KBM-7 (cell line): ENCODE measurements at regions not wholly inside any gene's neighbourhood (a gene's known extent, or its start where the extent isn't known, plus 50 kb on each side); places are given as distances from the start of the nearest gene placed in this dataset.

Experiments used
- DNase-seq: peaks from one replicate; pipeline ENCODE4 v3.0.0-alpha.2; 2015
- in situ Hi-C: fragments of 300-500 bp; cut with MboI; formaldehyde crosslinking; loops from 2 replicates; pipeline ENCODE4 v1.14.3; 2020; ENCODE audit warnings: low sequenced_read_pairs, low pct_unique_long_range_greater_than_20kb, mixed read lengths

DNA sequence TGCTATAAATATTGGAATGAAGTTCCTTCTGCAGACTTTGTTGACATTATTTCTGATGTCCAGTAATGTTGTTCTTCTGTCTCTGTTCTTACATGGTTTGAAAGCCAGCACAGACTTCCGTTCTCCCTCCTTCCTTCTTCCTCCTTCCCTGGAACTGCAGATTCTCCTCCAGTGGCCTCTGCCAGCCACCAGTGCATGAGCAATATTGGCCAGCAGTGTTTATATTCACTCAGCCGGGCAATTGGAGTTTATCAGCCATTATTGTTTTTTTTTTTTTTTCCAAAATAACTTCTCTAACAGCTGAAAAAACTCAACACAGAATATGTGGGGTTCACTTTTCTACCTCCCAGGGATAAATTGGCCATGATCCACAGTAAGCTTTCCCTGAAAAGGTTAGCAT is 86.8 kb downstream of the ADCYAP1 start:
- in situ Hi-C loops, result no loop called here

DNA sequence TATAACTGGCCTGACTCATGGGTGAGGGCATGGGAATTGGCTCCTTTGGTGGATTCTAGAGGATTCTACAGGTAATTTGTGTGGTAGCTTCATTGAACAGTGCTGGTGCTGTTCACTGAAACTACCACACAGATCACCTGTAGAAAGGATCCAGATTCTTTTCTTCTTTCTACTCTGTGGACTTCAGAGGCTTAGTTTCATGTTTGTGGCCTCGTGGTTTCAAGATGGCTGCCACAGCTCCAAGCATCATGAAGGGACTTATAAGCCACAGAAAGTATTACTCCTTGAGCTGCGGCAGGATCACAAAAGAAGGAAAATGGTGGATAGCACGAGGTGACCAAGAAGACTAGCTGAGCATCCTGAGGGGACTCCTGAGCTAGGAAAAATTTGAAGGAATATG is 88.9 kb downstream of the ADCYAP1 start:
- no peak for DNase-seq
- in situ Hi-C loops, result no loop called here

More for the DNA sequence above, 86.8 kb downstream of the ADCYAP1 start:
- DNase-seq, result no peak

DNA sequence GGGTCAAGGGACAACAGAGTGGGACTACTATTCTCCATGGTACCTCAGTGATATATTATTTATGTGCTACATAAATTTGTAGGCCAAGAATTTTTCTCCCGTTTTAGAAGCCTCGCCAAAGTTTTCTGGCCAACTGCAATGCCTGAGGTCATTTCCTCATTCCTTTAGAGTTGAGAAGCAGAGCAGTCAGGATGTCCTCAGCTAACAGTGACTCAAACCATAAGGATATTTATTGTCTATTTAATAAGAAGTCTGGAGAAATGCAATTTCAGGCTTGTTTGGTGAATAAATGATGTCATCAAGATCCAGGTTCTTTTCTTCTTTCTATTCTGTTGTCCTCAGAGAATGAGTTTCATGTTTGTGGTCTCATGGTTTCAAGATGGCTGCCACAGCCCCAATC is 91.0 kb downstream of the ADCYAP1 start:
- in situ Hi-C loops, result no loop called here
- no peak for DNase-seq

DNA sequence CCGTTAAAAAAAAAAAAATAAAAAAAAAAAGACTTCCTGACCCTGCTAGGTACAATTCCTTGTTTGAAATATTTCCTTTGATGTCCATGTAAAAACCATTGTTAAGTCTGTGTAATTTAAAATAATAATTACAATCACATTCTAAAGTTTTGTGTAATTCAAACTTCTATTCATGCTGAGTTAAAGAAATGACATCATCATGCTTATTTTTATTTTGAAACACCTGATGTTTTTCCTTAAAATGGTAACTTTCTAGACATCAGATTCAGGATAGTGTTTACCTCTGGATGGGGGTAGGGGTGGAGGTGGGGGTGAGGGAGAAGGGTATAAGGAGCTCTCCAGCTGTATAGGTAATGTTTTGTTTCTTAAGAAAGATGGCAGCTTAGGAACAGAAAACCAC is 92.8 kb downstream of the ADCYAP1 start:
- no peak for DNase-seq
- in situ Hi-C loops, result no loop called here

DNA sequence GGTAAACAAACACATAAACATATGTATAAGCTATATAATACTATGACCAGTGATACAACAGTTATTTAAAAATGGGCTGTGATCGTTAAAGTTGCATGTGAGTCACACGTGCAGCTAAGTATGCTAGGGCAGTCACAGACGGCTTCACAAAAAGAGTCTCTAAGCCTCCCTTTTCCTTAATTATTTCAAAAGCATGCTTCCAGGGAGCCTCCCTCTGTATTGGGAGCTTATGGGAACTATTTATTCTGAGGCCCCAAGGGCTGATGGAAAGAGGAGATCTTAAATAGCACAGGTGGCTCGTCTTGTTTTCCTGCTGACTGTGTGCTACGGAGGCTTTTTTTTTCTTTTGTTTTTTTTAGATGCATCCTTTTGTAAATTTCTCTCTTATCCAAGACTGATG is 94.3 kb downstream of the ADCYAP1 start:
- in situ Hi-C loops, result no loop called here
- no peak for DNase-seq

DNA sequence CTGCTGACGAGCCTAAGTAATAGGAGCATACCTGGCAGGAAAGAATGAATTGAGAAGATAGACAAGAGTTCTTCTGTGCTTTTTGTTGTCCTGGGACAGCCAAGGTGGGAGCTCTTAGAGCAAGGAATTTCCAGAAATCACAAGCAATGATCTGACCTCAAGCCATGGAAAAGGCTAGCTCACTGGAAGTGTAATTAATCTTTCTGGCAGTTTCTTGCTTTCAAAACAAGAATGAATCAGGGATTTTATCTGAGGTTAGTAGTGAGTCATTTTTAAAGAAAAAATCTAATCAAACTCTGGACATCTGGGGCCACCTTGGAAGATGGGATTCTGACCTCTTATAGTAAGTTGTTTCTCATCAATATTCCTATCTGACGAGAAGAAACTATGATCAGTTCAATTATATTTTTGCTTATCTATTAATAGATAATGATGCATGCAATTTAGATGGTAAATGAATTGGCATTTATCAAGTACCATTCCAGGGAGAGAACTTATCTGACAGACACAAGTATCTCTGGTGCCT is 98.0 kb downstream of the ADCYAP1 start:
- in situ Hi-C loops, result no loop called here
- no peak for DNase-seq

DNA sequence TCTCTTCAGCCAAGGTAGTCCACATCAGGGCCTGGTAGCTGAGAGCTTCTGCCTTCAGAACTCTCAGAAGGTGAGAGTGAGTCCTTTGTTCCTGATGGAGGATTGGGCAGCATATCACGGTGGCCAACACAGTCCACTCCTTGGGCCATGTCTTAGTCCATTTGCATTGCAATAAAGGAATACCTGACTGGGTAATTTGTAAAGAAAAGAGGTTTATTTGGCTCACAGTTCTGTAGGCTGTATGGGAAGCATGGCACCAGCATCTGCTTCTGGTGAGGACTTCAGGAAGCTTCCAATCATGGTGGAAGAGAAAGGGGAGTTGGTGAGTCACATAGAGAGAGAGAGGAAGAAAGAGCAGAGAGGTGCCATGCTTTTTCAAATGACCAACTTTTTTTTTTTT is 98.8 kb downstream of the ADCYAP1 start:
- DNase-seq, result no peak
- in situ Hi-C loops, result no loop called here

DNA sequence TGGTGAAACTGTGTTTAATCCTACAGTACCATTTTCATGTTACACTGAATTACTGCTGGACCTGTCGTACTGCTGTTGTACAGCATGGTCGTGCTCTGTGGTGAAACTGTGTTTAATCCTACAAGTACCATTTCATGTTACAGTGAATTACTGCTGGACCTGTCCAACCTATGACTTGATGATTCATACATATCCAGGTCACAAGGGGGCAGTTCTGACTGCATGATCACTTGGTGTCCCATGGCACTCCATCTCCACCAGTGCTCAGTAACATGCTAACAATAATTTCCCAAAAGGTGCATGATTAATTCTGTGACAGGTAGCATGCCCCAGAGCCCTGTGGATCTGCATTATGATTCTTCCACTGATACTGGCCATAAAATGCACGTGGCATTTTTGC is 101.6 kb downstream of the ADCYAP1 start:
- in situ Hi-C loops, result no loop called here
- no peak for DNase-seq

DNA sequence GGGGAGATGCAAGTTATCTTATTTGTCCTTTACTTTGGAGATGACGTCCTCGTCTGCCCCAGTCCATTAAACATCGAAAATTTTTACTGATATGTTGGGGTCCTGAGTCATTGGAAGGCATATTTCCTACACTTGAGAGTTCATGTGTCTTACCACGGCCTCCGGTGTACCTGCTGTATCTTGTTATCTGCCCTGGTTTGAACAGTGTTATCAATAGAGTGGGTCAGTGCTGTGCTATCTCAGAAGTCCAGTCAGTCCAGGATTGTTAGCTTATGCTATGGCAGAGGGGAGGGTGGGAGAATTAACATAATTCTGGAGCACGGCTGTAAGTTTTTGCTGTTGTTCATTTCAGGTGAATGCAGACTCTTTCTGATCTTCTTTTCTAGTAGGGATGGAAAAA is 102.3 kb downstream of the ADCYAP1 start:
- no peak for DNase-seq
- in situ Hi-C loops, result no loop called here

DNA sequence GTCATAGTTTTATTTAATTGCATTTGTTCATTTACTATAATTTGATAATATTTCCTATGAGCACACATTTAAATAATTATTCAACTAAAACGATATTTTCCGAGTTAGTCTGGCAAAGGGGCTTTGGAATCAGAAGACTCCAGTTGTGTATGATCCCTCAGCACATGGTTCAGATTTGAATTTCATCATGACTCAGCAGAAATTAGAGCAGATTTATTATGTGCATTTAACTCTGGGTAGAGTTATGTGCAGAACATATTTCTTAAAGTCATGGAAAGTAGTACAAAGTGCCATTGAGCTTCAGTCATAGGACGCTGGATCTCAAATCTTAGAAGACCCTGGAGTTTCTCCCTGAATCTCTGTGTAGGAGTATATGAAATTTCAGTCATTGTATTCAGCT is 106.7 kb downstream of the ADCYAP1 start:
- no peak for DNase-seq
- in situ Hi-C loops, result no loop called here

DNA sequence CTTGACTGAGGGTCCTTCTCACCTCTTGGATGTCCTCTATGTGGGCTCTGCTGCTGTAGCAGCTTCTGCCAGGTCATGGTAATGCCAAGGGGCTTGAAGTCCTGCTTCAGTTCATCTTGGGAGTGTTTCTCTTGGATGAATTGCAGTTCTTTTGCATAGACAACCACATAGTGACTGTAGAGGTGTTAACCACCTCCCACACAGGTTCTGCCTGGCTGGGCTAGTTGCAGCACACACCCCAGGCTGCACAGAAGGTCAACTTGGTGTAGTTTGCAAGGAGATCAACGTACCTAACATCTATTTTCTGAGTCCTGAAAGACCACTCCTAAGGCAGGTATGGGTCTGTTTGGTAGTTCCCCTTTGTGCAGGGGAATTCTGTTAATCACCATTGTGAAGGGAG is 108.1 kb downstream of the ADCYAP1 start:
- in situ Hi-C loops, result no loop called here
- DNase-seq, result no peak

DNA sequence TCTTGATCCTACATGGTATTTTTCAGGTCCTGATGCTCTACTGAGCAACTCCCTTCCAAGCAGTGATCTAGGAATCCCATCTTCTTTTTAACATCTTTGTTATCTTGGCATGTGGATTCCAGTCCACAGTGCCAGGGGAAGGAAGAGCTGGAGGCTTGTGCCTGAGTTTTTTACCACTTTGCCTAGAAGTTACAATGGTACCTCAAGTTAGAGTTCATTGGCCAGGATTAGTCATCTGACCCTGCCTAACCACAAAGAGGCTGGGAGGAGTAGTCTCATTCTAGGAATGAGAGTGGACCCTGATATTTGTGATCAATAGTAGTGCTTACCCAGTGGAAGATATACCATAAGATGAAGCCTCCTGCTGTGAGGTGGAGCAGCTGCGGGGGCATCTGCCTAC is 109.3 kb downstream of the ADCYAP1 start:
- DNase-seq, result no peak
- in situ Hi-C loops, result no loop called here

DNA sequence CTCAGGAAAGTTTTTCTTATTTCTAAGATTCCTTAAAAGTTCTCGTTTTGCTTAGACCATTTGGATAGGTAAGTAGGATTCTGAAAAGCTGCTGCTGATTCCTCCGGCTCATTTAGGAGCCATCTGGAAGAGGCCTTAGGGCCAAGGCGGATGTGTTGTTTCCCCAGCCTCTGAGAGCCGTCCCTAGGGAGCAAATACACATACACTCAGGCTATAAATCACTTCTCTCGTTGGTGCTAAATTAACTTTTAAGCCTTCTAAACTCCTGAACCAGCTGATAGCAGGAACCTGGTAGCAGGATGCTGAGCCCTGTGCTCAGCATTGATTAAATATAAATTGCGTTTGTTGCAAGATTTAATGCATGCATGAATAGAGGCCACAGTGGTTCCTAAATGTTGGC is 109.8 kb downstream of the ADCYAP1 start:
- in situ Hi-C loops, result no loop called here
- DNase-seq, result no peak

DNA sequence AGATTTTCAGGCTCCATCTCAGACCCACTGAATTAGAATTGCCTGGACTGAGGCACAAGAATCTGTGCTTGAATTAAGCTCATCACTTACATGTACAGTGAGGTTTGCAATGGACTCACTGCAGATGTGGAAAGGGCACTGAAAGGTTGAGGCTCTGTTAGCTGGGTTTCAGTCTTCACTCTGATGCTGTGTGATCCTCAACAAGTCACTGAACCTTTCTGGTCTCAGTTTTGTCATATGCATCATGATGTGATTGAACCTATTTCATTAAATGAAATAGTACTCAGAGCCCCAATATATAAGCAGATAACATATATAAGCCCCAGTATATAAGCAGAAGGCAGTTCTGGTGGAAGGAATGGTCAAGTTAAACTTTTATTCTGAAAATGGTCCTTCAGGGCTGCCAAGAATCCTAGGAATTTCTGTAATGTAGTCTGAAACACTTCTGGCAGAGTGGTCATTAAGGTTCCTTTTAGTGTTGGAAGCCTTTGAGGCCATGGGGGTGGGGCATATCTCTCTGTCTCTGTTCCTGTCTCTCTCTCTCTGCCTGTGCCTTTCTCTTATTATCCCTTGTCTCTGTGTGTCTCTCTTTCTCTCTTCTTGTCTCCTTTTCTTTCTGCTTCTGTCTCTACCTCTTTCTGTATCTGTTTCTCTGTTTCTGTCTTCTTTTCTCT is 110.4 kb downstream of the ADCYAP1 start:
- in situ Hi-C loops, result no loop called here
- no peak for DNase-seq

DNA sequence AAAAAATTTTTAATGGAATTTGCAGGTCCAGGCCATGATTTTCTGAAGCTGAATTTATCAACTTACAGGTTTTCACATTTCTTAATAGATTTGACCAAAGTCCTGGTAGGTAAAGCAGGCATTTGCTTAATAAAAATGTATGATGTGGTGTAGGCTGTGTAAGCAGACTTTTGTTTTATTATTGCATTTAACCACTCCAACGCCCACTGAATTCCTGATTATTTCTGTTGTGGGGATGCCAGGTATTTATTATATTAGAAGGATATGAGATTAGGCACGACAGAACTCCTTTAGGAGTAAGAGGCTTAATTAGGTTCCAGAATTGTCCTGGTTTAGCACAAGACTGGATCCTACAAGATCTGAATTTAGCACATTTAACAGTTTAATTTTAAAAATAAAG is 111.1 kb downstream of the ADCYAP1 start:
- no peak for DNase-seq
- in situ Hi-C loops, result no loop called here

DNA sequence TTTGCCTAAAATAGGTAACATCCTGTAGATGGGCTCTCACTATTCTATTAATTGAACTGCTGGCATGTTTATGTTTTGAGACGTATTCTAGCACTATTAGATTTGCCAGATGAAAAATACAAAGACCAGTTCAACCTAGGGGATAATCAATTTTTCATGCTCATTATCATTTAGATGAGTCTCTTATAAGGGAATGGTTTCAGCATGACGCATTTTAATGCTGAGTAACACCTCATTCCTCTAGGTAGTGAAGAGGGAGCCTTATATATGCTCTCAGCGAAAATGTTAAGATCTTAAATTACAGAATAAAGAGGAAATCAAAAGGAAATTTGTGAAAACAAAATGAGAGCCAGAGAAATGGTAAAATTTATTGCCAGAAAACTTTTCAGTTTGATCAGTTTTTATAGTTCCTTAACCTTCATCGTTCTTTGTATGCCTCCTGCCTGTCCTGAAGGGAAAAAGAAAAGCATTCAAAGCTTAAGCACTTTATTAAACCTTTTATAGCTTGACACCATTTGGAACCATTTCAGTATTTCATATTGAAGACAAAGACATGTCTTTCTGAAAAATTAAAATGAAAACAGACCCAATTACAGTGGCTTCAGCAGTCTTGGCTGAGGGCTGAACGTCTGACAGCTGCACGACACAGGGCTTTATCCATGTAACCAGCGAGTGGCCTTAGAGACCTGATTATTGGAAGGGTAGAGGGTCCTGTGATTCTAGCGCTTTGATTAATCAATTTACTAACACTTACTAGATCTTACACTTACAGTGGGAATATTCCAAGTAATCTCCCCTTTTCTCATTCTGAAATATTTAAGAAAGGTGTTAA is 112.8 kb downstream of the ADCYAP1 start:
- no peak for DNase-seq
- in situ Hi-C loops, result no loop called here

DNA sequence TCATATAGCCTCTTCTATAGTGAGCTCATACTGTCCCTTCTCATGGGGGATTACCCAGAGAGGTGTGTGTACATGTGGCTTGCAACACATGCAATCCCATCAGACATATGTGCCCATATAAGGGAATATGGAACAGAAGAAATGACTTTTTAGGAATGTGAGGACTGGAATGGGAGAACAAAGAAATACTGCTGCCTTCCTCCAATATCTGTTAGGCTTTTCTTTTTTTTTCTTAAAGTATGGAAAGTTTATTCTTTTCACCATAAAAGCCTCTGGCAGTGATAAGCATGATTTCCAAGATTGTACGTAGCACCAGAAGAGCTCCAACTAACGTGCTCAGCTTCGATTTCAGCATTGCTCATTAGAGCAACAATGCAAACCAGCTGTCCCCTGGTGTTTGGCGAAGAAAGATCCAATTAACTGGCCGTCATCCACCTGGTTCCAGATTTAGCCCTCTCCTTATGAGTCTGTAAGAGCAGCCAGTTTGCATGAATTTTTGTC is 113.6 kb downstream of the ADCYAP1 start:
- in situ Hi-C loops, result no loop called here
- DNase-seq, result no peak

DNA sequence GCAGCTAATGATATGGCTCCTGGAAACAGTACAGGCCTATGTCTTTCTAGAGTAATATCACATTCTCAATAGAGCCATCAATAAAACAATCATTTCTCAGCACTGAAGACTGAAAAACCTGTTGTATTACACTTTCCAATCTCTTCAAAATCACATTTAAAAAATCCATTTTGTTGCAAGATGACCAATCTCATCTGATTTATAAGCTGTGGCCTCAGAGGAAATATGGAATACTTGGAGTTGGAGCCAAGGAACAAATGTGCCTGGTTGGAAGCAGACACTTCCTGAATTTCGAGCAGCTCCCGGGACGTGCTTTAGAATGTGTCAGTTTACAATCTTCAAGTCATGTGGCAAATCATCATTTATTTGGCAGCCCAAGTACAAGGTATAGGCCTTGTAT is 114.5 kb downstream of the ADCYAP1 start:
- in situ Hi-C loops, result no loop called here

DNA sequence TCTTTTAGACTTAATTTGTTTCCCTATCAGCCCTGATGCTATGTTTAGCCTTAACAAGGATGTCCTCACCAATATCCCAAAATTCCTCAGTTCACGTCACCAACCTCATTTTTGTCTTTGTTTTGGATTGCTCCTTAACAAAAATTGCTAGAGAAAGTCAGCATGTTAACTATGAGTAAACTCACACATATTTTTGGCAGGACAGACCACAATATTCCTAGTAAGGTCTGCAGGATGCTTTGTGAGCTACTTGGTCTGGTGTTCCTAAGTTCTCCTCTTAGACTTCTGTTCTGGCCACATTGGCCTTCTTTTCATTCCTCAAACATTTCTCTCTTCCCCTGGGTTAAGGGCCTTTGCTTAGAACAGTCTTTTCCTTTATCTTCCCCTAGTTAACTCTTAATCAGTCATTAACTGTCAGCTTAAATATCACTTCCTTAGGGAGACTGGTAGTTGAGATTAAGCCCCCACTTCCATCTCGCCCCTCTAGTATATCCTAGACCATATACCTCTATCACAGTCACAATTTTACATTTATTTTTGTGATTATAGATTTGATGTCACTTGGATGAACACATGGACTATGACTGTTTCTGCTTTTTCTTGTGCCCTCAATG is 116.2 kb downstream of the ADCYAP1 start:
- no peak for DNase-seq
- in situ Hi-C loops, result no loop called here

More for the DNA sequence above, 114.5 kb downstream of the ADCYAP1 start:
- no peak for DNase-seq

DNA sequence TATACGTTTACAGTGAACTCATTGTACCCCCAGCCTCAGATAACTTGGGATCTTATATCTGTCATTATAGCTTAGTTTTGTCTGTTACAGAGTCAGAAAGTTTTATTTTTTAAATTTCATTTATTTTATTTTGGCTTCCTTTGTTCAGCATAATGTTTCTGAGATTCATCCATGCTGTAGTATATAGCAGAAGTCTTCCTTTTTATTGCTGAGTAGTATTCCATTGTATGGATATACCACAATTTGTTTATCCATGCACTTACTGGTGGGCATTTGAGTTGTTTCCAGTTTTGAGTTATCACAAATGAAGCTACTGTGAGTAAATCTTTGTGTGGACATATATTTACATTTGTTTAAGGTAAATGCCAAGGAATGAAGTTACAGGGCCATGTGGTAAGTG is 122.3 kb downstream of the ADCYAP1 start:
- in situ Hi-C loops, result no loop called here
- DNase-seq, result no peak
